H1 (cell line): ENCODE measurements at regions not wholly inside any gene's neighbourhood (a gene's known extent, or its start where the extent isn't known, plus 50 kb on each side); places are given as distances from the start of the nearest gene placed in this dataset.

Experiments
- SIRT6 ChIP-seq: IDR thresholded peaks from one replicate; pipeline ENCODE4 v1.7.1; 2012; ENCODE audit warnings: low read length, inconsistent platforms
- SRF ChIP-seq: IDR thresholded peaks from 2 replicates; pipeline ENCODE4 v1.6.1; 2011; ENCODE audit warnings: mild to moderate bottlenecking, low read depth, low read length, moderate library complexity
- TAF7 ChIP-seq: optimal IDR thresholded peaks from 2 replicates; pipeline ENCODE3; 2011; ENCODE audit warnings: low read depth, mild to moderate bottlenecking, inconsistent platforms, low read length, moderate library complexity, borderline replicate concordance

DNA sequence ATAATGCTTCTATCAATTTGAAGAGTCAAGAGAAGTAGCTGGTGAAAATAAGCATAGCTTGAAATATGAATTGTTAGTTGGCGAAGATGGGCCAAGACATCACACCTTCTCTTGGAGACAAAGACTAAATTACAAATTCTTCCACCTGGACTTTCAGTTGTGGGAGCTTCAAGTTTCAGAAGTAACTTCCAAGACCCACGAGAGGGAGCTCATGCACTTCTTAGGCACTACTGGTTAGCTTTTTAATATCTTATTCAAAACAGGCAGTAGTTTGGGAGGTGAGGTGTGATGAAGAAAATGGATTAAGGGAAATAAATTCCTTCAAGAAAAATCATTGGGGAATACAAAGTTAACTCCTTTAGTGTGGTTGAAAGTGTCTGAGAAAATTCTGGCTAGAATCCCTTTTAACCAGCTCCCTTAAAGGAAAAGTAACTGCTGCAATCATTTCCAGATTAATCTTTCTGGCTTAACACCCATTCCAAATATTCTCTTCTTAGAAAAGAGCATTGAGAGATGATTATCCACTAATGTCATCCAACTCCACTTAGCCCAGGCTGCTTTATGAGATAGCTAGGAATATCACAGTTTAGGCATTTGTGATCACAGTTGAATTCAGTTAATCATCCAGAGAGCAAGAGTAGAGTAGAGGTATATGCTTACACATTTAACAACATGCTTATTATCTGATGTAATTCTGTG, 139.5 kb upstream of the DMRTA1 start (continued):
- TF ChIP-seq SIRT6, result no peak
- TF ChIP-seq SRF, result no peak
- no peak for TF ChIP-seq TAF7
